ENCODE measurements at regions not wholly inside any gene's neighbourhood (a gene's known extent, or its start where the extent isn't known, plus 50 kb on each side); places are given as distances from the start of the nearest gene placed in this dataset.

DNA sequence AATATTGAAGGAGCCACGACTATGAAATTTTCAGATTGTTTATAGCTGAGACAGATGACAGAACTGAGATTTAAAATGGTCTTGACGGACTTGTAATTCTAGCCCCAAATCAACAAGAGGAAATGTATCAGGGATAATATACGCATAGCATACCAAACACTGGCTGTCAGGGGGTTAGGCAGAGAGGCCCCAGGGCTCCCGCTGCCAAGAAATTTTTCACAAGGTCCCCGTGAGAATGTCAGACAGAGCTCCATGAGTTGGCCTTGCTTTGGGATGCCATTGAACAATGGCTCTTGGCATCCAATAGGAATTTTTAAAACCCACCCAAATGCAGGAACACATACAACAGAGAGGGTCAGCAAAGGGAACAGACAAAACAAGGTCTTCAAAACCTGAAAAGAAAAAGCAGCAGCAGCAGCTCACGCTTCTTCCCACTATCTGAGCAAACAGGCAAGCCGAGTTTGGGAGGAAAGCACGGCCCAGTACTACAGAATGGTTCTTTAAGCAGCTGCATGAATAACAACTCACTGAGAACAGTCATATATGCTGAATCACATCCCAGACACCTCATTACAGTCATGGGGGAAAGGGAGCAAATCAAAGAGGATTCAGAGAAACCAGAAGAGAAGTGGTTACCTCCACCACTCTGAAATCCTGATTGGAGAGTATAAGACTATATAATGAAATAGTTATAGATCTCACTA, 445.6 kb downstream of the RND3 start:
- TF ChIP-seq, protein P1, sequence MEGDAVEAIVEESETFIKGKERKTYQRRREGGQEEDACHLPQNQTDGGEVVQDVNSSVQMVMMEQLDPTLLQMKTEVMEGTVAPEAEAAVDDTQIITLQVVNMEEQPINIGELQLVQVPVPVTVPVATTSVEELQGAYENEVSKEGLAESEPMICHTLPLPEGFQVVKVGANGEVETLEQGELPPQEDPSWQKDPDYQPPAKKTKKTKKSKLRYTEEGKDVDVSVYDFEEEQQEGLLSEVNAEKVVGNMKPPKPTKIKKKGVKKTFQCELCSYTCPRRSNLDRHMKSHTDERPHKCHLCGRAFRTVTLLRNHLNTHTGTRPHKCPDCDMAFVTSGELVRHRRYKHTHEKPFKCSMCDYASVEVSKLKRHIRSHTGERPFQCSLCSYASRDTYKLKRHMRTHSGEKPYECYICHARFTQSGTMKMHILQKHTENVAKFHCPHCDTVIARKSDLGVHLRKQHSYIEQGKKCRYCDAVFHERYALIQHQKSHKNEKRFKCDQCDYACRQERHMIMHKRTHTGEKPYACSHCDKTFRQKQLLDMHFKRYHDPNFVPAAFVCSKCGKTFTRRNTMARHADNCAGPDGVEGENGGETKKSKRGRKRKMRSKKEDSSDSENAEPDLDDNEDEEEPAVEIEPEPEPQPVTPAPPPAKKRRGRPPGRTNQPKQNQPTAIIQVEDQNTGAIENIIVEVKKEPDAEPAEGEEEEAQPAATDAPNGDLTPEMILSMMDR (conservative IDR thresholded peaks at IDR 0.05; ENCODE audit: low read length), result no peak
- H3K4me3 ChIP-seq (ENCODE audit: low read length), result no peak overlapping the region
- no peak for DNase-seq (ENCODE audit: low read depth)

DNA sequence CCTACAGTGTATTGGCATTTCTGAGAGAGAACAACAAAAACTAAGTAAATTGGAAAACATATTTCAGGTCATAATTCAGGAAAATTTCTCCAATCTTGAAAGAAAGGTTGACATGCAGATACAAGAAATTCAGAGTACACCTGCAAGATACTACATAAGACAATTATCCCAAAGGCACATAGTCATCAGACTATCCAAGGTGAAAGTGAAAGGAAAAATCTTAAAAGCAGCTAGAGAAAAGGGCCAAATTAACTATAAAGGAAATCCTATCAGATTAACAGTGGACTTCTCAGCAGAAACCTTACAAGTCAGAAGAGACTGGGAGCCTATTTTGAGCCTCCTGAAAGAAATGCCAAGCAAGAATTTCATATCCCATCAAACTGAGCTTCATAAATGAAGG, 449.0 kb upstream of the MMADHC start:
- TF ChIP-seq, protein P1 (conservative IDR thresholded peaks at IDR 0.05; ENCODE audit: low read length), result no peak
- no peak overlapping the region for H3K4me3 ChIP-seq (ENCODE audit: low read length)
- DNase-seq (ENCODE audit: low read depth), result no peak

DNA sequence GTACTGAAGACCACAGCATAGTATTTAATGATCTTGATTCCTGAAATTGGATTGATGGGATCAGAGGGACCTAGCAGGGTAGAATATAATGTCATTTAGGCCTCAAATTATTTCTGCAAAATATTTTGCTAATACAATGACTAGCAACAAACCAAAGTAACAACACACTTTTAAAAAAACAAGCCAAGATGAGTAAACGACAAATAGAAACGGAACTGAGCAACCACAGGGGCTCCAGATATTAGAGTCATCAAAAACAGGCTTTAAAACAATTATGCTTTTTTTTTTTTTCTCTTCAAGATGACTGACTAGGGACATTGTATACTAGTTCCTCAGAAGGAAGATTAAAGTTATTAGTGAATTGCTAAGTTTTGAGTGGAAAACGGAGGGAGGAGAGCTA, 447.1 kb upstream of the MMADHC start:
- no peak overlapping the region for H3K4me3 ChIP-seq (ENCODE audit: low read length)
- TF ChIP-seq, protein P1 (conservative IDR thresholded peaks at IDR 0.05; ENCODE audit: low read length), result no peak
- DNase-seq (ENCODE audit: low read depth), result no peak

GRCh38 chr2:150030436-150031190, 443.0 kb upstream of the MMADHC start:
- TF ChIP-seq, protein P1 (conservative IDR thresholded peaks at IDR 0.05; ENCODE audit: low read length), result no peak
- DNase-seq (ENCODE audit: low read depth), result no peak
- no peak overlapping the region for H3K4me3 ChIP-seq (ENCODE audit: low read length)

- TF ChIP-seq, protein P1 (conservative IDR thresholded peaks at IDR 0.05; ENCODE audit: low read length), result no peak
- H3K4me3 ChIP-seq (ENCODE audit: low read length), result no peak overlapping the region
- no peak for DNase-seq (ENCODE audit: low read depth)
Observed at GRCh38 chr2:150028322-150028721, 440.7 kb upstream of the MMADHC start.

GRCh38 chr2:150027164-150027563, 439.6 kb upstream of the MMADHC start:
- DNase-seq (ENCODE audit: low read depth), result no peak
- H3K4me3 ChIP-seq (ENCODE audit: low read length), result no peak overlapping the region
- TF ChIP-seq, protein P1 (conservative IDR thresholded peaks at IDR 0.05; ENCODE audit: low read length), result no peak

DNA sequence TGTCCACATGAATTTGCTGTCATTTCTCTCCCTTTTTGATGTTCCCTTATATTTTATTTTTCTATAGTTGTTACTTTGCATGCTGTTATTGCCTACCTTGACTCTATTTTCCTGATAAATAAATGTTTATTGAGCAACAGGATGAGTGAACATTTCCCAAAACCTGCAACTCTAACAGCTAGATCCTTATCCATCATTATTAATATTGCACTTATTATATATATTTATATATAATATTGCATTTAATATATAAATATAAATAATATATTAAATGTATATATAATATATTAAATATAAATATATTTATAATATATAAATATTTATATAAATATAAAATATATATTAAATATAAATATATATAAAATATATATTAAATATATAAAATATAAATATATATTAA, 436.1 kb upstream of the MMADHC start:
- no peak overlapping the region for H3K4me3 ChIP-seq (ENCODE audit: low read length)
- TF ChIP-seq, protein P1 (conservative IDR thresholded peaks at IDR 0.05; ENCODE audit: low read length), result no peak
- DNase-seq (ENCODE audit: low read depth), result no peak

Data from AG10803 (cell line).